Neural progenitor cell (in vitro differentiated cells): ENCODE measurements at regions not wholly inside any gene's neighbourhood (a gene's known extent, or its start where the extent isn't known, plus 50 kb on each side); places are given as distances from the start of the nearest gene placed in this dataset.

Source experiments
- DNase-seq: peaks from one replicate; pipeline ENCODE4 v3.0.0-alpha.2; 2016; ENCODE audit warnings: low spot score
- H2AFZ ChIP-seq: fragments of 200-600 bp; sonication (generic); replicated peaks from 2 replicates; pipeline ENCODE4 v1.6.1; 2016; ENCODE audit warnings: antibody characterized with exemption
- H3F3A ChIP-seq: fragments of 200-600 bp; sonication (generic); 2 replicates; pipeline ENCODE4 v1.6.1; 2016; ENCODE audit warnings: antibody characterized with exemption, low read depth
- H3K27ac ChIP-seq: fragments of 200-600 bp; sonication (generic); 2 replicates; pipeline ENCODE4 v1.5.1; 2016; ENCODE audit warnings: mild to moderate bottlenecking
- H3K27me3 ChIP-seq: fragments of 200-600 bp; sonication (generic); 2 replicates; pipeline ENCODE4 v1.6.1; 2016; ENCODE audit warnings: mild to moderate bottlenecking, moderate library complexity
- H3K36me3 ChIP-seq: fragments of 200-600 bp; sonication (generic); 2 replicates; pipeline ENCODE4 v1.5.1; 2016
- H3K4me1 ChIP-seq: fragments of 200-600 bp; sonication (generic); 2 replicates; pipeline ENCODE4 v1.6.1; 2016; ENCODE audit warnings: mixed run types
- H3K4me2 ChIP-seq: fragments of 200-600 bp; sonication (generic); 2 replicates; pipeline ENCODE4 v1.6.1; 2016
- H3K4me3 ChIP-seq: fragments of 200-600 bp; sonication (generic); 2 replicates; pipeline ENCODE4 v1.5.1; 2016
- H3K79me2 ChIP-seq: fragments of 200-600 bp; sonication (generic); 2 replicates; pipeline ENCODE4 v1.6.1; 2016; ENCODE audit warnings: low read depth
- H3K9ac ChIP-seq: fragments of 200-600 bp; sonication (generic); 2 replicates; pipeline ENCODE4 v1.6.1; 2016
- H3K9me3 ChIP-seq: fragments of 200-600 bp; sonication (generic); 2 replicates; pipeline ENCODE4 v1.5.1; 2016; ENCODE audit warnings: low read depth
- H4K20me1 ChIP-seq: fragments of 200-600 bp; sonication (generic); 2 replicates; pipeline ENCODE4 v1.6.1; 2016; ENCODE audit warnings: low read depth
- H3K27ac Mint-ChIP-seq: 3 replicates; pipeline ENCODE4 v1.8.0; 2021; ENCODE audit warnings: mixed read lengths
- H3K27me3 Mint-ChIP-seq: 2 replicates; pipeline ENCODE4 v1.8.0; 2022; ENCODE audit warnings: low read depth, mild to moderate bottlenecking, inconsistent platforms, moderate library complexity, mixed read lengths; ENCODE audit not compliant: insufficient read depth
- H3K36me3 Mint-ChIP-seq: 3 replicates; pipeline ENCODE4 v1.8.0; 2021; ENCODE audit warnings: mixed read lengths
- H3K4me1 Mint-ChIP-seq: 3 replicates; pipeline ENCODE4 v1.8.0; 2021; ENCODE audit warnings: mixed read lengths
- H3K4me3 Mint-ChIP-seq: 3 replicates; pipeline ENCODE4 v1.8.0; 2021; ENCODE audit warnings: mild to moderate bottlenecking, moderate library complexity, mixed read lengths
- H3K9me3 Mint-ChIP-seq: 3 replicates; pipeline ENCODE4 v1.8.0; 2020; ENCODE audit warnings: mixed read lengths
- EZH2 ChIP-seq: fragments of 200-600 bp; sonication (generic); IDR thresholded peaks from 2 replicates; pipeline ENCODE4 v1.6.1; 2017; ENCODE audit warnings: antibody characterized with exemption, mild to moderate bottlenecking, moderate library complexity
- EZH2phosphoT487 ChIP-seq: fragments of 200-600 bp; sonication (generic); IDR thresholded peaks from 2 replicates; pipeline ENCODE4 v1.6.1; 2017; ENCODE audit warnings: antibody characterized with exemption
- TF ChIP-seq, protein P1 (sequence below): fragments of 200-600 bp; sonication (generic); IDR thresholded peaks from 2 replicates; pipeline ENCODE4 v1.5.1; 2017; ENCODE audit warnings: antibody characterized with exemption, mild to moderate bottlenecking

DNA sequence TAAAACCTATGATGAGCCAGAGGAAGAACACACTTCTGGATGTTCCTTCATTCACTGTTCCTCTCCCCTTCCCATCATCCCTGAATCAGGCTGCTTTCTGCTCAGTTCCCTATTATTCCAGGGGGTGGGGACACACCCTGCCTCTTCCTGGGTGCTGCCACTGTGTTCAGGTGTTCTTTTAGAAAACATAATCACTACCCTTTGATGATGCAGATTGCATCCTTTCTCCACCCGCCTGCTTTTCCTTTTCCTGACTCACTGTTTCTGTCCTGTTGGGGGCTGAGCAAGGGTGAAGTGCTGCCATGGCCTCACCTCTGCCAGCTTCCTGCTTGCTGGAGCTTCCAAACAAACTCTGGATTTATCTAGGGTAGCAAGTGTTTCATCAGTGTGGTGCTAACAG lies 331.9 kb upstream of the GRIA1 start:
- Mint-ChIP-seq H3K27ac (no peak overlapping the region), H3K9me3 (no peaks in the 10 kb centered on the region), H3K4me3 (no peak overlapping the region), H3K4me1 (peaks cover 11% of the 10 kb centered on the region), H3K27me3 (peaks cover 4% of the 10 kb centered on the region), H3K36me3 (no peaks in the 10 kb centered on the region)
- TF ChIP-seq EZH2phosphoT487 (no peak), EZH2 (no peak)
- TF ChIP-seq, protein P1, sequence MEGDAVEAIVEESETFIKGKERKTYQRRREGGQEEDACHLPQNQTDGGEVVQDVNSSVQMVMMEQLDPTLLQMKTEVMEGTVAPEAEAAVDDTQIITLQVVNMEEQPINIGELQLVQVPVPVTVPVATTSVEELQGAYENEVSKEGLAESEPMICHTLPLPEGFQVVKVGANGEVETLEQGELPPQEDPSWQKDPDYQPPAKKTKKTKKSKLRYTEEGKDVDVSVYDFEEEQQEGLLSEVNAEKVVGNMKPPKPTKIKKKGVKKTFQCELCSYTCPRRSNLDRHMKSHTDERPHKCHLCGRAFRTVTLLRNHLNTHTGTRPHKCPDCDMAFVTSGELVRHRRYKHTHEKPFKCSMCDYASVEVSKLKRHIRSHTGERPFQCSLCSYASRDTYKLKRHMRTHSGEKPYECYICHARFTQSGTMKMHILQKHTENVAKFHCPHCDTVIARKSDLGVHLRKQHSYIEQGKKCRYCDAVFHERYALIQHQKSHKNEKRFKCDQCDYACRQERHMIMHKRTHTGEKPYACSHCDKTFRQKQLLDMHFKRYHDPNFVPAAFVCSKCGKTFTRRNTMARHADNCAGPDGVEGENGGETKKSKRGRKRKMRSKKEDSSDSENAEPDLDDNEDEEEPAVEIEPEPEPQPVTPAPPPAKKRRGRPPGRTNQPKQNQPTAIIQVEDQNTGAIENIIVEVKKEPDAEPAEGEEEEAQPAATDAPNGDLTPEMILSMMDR, result no peak
- no peaks in the 10 kb centered on the region for H3K79me2 ChIP-seq
- no peak overlapping the region for H2AFZ ChIP-seq
- H3K9me3 ChIP-seq, result no peaks in the 10 kb centered on the region
- no peaks in the 10 kb centered on the region for H3K36me3 ChIP-seq
- H3K27ac ChIP-seq, result no peak overlapping the region
- H3F3A ChIP-seq, result no peaks in the 10 kb centered on the region
- no peaks in the 10 kb centered on the region for H3K27me3 ChIP-seq
- H3K4me3 ChIP-seq, result no peak overlapping the region
- no peak for DNase-seq
- no peaks in the 10 kb centered on the region for H3K4me1 ChIP-seq
- H4K20me1 ChIP-seq, result no peaks in the 10 kb centered on the region
- no peak overlapping the region for H3K9ac ChIP-seq
- no peak overlapping the region for H3K4me2 ChIP-seq

DNA sequence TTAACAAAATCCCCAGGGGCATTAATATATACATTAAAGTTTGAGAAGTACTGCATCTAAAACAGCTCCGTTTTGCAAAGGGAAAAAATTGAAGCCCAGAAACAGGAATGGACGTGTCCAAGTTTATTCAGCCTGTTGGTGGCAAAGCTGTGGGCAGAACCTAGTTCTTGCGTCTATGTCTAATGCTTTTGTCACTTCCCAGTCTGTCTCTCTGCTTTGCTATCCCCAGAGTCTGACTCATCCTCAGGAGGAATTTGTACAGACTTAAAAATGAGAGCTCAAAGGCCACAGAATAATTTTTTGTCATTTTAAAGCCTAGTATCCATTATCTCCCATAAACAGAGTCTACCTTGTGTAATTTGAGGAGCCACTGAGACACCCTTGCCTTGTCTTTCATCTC lies 330.9 kb upstream of the GRIA1 start:
- H3K79me2 ChIP-seq, result no peaks in the 10 kb centered on the region
- no peaks in the 10 kb centered on the region for H3K4me1 ChIP-seq
- no peak for DNase-seq
- no peaks in the 10 kb centered on the region for H3K36me3 Mint-ChIP-seq
- no peak overlapping the region for H3K4me3 Mint-ChIP-seq
- TF ChIP-seq EZH2, result no peak
- no peak for TF ChIP-seq EZH2phosphoT487
- TF ChIP-seq, protein P1, result no peak
- no peaks in the 10 kb centered on the region for H3K9me3 ChIP-seq
- H3K4me1 Mint-ChIP-seq, result peaks cover 11% of the 10 kb centered on the region
- H3K4me2 ChIP-seq, result no peak overlapping the region
- peaks cover 3% of the 10 kb centered on the region for H3K27me3 Mint-ChIP-seq
- no peak overlapping the region for H2AFZ ChIP-seq
- no peak overlapping the region for H3K27ac ChIP-seq
- no peaks in the 10 kb centered on the region for H4K20me1 ChIP-seq
- no peak overlapping the region for H3K4me3 ChIP-seq
- no peaks in the 10 kb centered on the region for H3K36me3 ChIP-seq
- no peaks in the 10 kb centered on the region for H3F3A ChIP-seq
- H3K27ac Mint-ChIP-seq, result no peak overlapping the region
- no peak overlapping the region for H3K9ac ChIP-seq
- H3K27me3 ChIP-seq, result no peaks in the 10 kb centered on the region
- no peaks in the 10 kb centered on the region for H3K9me3 Mint-ChIP-seq

DNA sequence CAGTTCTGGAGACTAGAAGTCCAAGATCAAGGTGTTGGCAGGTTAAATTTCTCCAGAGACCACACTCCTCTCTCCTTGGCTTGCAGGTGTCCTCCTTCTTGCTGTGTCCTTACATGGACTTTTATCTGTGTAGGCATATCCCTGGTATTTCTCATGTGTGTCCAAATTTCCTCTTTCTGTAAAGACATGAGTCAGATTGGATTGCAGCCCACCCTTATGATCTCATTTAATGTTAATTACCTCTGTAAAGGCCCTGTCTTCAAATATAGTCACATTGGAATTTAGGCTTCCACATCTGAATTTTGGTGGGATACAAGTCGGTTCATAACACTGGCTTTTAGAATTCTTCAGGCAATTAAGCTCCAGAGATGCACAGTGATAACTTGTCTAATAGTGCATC lies 322.2 kb upstream of the GRIA1 start:
- H3K4me3 ChIP-seq, result no peak overlapping the region
- H3K9me3 Mint-ChIP-seq, result no peaks in the 10 kb centered on the region

More for the DNA sequence above, 322.2 kb upstream of the GRIA1 start:
- Histone ChIP-seq H3K27me3 (no peaks in the 10 kb centered on the region), H3K9me3 (no peaks in the 10 kb centered on the region), H3K36me3 (no peaks in the 10 kb centered on the region), H3F3A (no peaks in the 10 kb centered on the region), H3K4me1 (no peaks in the 10 kb centered on the region), H3K27ac (no peak overlapping the region), H3K79me2 (no peaks in the 10 kb centered on the region), H4K20me1 (no peaks in the 10 kb centered on the region), H3K4me2 (no peak overlapping the region), H2AFZ (no peak overlapping the region), H3K9ac (no peak overlapping the region)
- Mint-ChIP-seq H3K4me3 (no peak overlapping the region), H3K27me3 (no peaks in the 10 kb centered on the region), H3K27ac (no peak overlapping the region), H3K36me3 (no peaks in the 10 kb centered on the region), H3K4me1 (no peaks in the 10 kb centered on the region)
- DNase-seq, result no peak
- TF ChIP-seq, protein P1, result no peak
- TF ChIP-seq EZH2phosphoT487 (no peak), EZH2 (no peak)
